ENCODE measurements at regions not wholly inside any gene's neighbourhood (a gene's known extent, or its start where the extent isn't known, plus 50 kb on each side); places are given as distances from the start of the nearest gene placed in this dataset.

- TF ChIP-seq RNF2 (IDR thresholded peaks at IDR 0.05; ENCODE audit: borderline replicate concordance, low read depth, low read length, missing control alignments, poor library complexity, severe bottlenecking) = no peak
- TF ChIP-seq CHD2 (IDR thresholded peaks at IDR 0.05; ENCODE audit: low read length) = no peak
Observed at GRCh38 chr7:52135403-52135802, 818.8 kb upstream of the COBL start (continued).

Measured in H1 (cell line).